Duodenal mucosa (tissue), 2 donors: ENCODE measurements at regions not wholly inside any gene's neighbourhood (a gene's known extent, or its start where the extent isn't known, plus 50 kb on each side); places are given as distances from the start of the nearest gene placed in this dataset.

Experiments used
- H3K27ac ChIP-seq: one replicate; pipeline ENCODE4 v1.7.0; 2013; ENCODE audit warnings: low read depth, low read length
- H3K27me3 ChIP-seq, 2 donors: one replicate each; pipeline ENCODE4 v1.7.0; 2013; ENCODE audit warnings: low read length in 2 of 2, control low read depth in 1 of 2; ENCODE audit not compliant: insufficient read depth in 2 of 2, control insufficient read depth in 1 of 2
- H3K36me3 ChIP-seq, 2 donors: one replicate each; pipeline ENCODE4 v1.7.0; 2013; ENCODE audit warnings: low read length in 2 of 2, control low read depth in 1 of 2; ENCODE audit not compliant: insufficient read depth in 2 of 2, control insufficient read depth in 1 of 2
- H3K4me1 ChIP-seq, 2 donors: one replicate each; pipeline ENCODE4 v1.7.0; 2013; ENCODE audit warnings: low read length in 2 of 2, control low read depth in 1 of 2; ENCODE audit not compliant: insufficient read depth in 2 of 2, control insufficient read depth in 1 of 2
- H3K4me3 ChIP-seq, 2 donors: one replicate each; pipeline ENCODE4 v1.7.0; 2013; ENCODE audit warnings: low read length in 2 of 2, low read depth in 1 of 2
- H3K9ac ChIP-seq, 2 donors: one replicate each; pipeline ENCODE4 v1.7.0; 2013; ENCODE audit warnings: low read length in 2 of 2, low read depth in 1 of 2
- H3K9me3 ChIP-seq, 2 donors: one replicate each; pipeline ENCODE4 v1.7.0; 2013; ENCODE audit warnings: low read length in 2 of 2, control low read depth in 1 of 2; ENCODE audit not compliant: control insufficient read depth in 1 of 2

- no peak overlapping the region for H3K9ac ChIP-seq
- H3K27ac ChIP-seq: no peak overlapping the region
- H3K9me3 ChIP-seq: peaks cover 0 to under 1% of the 10 kb centered on the region in 2 donors
- H3K4me1 ChIP-seq: no peaks in the 10 kb centered on the region
- no peak overlapping the region for H3K4me3 ChIP-seq
- no peaks in the 10 kb centered on the region for H3K36me3 ChIP-seq
- no peaks in the 10 kb centered on the region for H3K27me3 ChIP-seq
Measured at GRCh38 chr11:45527898-45528297, 137.5 kb downstream of the CHST1 start.

DNA sequence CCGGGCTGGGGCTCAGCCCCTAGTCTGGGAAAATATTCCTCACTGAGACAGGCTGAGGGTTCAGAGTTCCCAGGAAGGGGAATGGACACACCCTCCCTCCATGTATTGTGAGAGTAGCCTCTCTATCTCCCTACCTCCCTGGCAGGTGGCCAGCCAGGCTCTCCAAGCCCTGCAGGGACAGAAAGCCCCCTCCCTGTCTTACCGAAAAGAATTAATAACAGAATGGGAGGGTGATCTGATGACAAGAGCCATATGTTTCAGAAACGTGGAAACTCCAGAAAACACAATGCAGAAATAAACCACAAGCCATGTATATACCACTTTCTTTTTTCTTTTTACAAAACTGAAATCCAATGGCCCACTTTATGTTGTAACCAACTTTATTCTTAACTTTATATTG is 140.0 kb downstream of the CHST1 start:
- no peaks in the 10 kb centered on the region for H3K36me3 ChIP-seq
- H3K4me3 ChIP-seq: no peak overlapping the region
- H3K9me3 ChIP-seq: peaks cover 0 to 2% of the 10 kb centered on the region in 2 donors
- no peaks in the 10 kb centered on the region for H3K27me3 ChIP-seq
- no peak overlapping the region for H3K9ac ChIP-seq
- no peaks in the 10 kb centered on the region for H3K4me1 ChIP-seq
- no peak overlapping the region for H3K27ac ChIP-seq

DNA sequence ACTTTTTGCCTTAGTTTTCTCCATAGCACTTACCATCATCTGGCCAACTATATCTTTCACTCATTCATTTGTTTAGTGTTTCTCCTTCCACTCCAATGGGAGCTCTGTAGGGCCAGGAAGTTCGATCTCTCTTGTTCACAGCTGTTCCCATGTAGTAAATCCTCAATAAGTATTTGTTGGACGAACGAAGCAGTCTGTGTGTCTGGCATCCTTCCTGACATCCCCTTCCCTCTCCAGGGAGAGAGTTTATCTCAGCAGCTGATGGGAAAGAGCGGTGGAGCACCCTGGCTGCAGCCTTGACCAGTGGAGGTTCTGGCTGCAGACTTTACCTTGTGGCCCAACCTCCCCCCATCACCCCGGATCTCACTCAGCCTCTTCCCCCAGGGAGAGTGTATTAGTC is 141.7 kb downstream of the CHST1 start:
- Histone ChIP-seq H3K9ac (no peak overlapping the region), H3K27ac (no peak overlapping the region), H3K4me1 (no peaks in the 10 kb centered on the region), H3K9me3 (peaks cover 0 to 2% of the 10 kb centered on the region in 2 donors), H3K36me3 (no peaks in the 10 kb centered on the region), H3K4me3 (no peak overlapping the region), H3K27me3 (peaks cover 0 to 4% of the 10 kb centered on the region in 2 donors)

DNA sequence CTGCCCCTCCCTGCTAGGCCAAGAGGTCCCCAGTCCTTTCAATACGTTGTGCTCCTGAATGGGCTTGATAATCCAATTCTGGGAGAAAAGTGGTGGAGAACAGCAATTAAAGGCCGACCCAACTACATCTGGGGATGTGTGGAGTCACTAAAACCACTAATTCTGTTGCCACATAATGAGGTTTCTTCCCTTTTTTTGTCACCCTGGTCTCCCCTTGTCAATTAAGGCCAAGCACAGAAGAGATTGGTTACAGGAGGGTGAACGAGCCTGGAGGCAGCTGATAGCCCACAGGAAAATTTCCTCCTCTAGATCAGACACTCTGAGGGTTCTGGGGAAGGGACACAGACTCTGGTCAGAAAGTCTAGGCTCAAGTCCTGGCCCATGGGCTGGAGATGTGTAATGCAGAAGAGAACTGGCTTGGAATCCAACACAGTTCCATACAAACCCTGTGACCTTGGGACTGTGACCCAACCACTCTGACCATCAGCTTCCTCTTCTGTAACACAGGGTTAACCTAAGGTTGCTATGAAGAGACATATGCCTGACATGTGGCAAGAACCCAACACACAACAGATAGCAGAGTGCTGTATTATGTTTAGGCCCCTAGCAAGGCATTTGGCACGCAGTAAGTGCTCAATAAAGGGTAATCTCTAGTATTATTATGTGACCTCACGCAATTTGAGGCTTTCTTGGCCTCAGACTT is 146.4 kb downstream of the CHST1 start:
- peaks cover 0 to 4% of the 10 kb centered on the region in 2 donors for H3K27me3 ChIP-seq
- no peak overlapping the region for H3K9ac ChIP-seq

GRCh38 chr11:45518141-45518832 is 147.1 kb downstream of the CHST1 start:
- peaks cover 0 to 2% of the 10 kb centered on the region in 2 donors for H3K9me3 ChIP-seq
- no peak overlapping the region for H3K27ac ChIP-seq
- no peak overlapping the region for H3K9ac ChIP-seq
- H3K4me1 ChIP-seq: peaks cover 0 to 7% of the 10 kb centered on the region in 2 donors
- no peak overlapping the region for H3K4me3 ChIP-seq
- H3K27me3 ChIP-seq: peaks cover 0 to 4% of the 10 kb centered on the region in 2 donors
- no peaks in the 10 kb centered on the region for H3K36me3 ChIP-seq

More for the DNA sequence above, 146.4 kb downstream of the CHST1 start:
- Histone ChIP-seq H3K4me1 (peaks cover 0 to 1% of the 10 kb centered on the region in 2 donors), H3K36me3 (no peaks in the 10 kb centered on the region), H3K9me3 (peaks cover 0 to 2% of the 10 kb centered on the region in 2 donors), H3K4me3 (no peak overlapping the region), H3K27ac (no peak overlapping the region)

- H3K4me1 ChIP-seq: peaks cover 0 to 7% of the 10 kb centered on the region in 2 donors
- no peaks in the 10 kb centered on the region for H3K36me3 ChIP-seq
- no peak overlapping the region for H3K9ac ChIP-seq
- H3K27ac ChIP-seq: no peak overlapping the region
- H3K27me3 ChIP-seq: peaks cover 0 to 4% of the 10 kb centered on the region in 2 donors
- H3K4me3 ChIP-seq: no peak overlapping the region
- H3K9me3 ChIP-seq: no peaks in the 10 kb centered on the region
Measured at GRCh38 chr11:45517171-45517770, 148.2 kb downstream of the CHST1 start.

GRCh38 chr11:45513821-45514340 is 151.5 kb downstream of the CHST1 start:
- Histone ChIP-seq H3K36me3 (no peaks in the 10 kb centered on the region), H3K4me1 (peaks cover 0 to 7% of the 10 kb centered on the region in 2 donors), H3K27ac (no peak overlapping the region), H3K9ac (no peak overlapping the region), H3K27me3 (no peaks in the 10 kb centered on the region), H3K9me3 (no peaks in the 10 kb centered on the region), H3K4me3 (no peak overlapping the region)

DNA sequence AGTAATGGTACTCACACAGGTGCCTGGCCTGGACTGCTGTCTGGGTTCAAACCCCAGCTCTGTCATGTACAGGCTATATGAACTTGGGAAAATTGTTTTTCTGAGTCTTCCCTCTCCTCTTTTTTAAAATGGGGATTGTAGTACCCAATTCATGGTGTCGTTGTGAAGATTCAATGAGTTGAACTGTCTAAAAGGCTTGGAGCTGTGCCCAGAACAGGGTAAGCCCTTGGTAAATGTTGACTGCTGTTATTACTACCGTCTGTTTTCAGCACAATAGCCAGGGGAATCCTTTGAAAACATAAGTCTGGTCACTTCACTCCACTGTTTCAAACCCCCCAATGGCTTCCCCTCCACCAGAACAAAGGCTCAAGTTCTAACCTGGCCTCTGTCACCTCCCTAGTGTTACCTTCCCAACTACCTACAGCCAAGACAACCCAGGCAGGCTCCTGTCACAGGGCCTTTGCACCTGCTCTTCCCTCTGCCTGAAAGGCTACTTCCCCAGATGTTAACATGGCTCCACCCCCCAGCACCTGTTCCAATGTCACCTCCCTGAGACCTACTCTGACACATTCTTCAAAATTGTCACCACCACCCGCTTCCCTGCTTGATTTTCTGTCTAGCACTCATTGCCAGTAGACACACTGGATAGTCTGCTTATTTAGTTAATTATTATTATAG is 152.8 kb downstream of the CHST1 start:
- no peak overlapping the region for H3K4me3 ChIP-seq
- no peaks in the 10 kb centered on the region for H3K27me3 ChIP-seq
- H3K36me3 ChIP-seq: no peaks in the 10 kb centered on the region

GRCh38 chr11:45511566-45511965 is 153.9 kb downstream of the CHST1 start:
- Histone ChIP-seq H3K4me1 (peaks cover 0 to 7% of the 10 kb centered on the region in 2 donors), H3K9me3 (no peaks in the 10 kb centered on the region), H3K4me3 (no peak overlapping the region), H3K27ac (no peak overlapping the region), H3K9ac (no peak overlapping the region), H3K27me3 (no peaks in the 10 kb centered on the region), H3K36me3 (no peaks in the 10 kb centered on the region)

More for the DNA sequence above, 152.8 kb downstream of the CHST1 start:
- H3K4me1 ChIP-seq: peaks cover 0 to 7% of the 10 kb centered on the region in 2 donors
- no peak overlapping the region for H3K9ac ChIP-seq
- no peaks in the 10 kb centered on the region for H3K9me3 ChIP-seq
- no peak overlapping the region for H3K27ac ChIP-seq
